HepG2 (cell line): ENCODE measurements at regions not wholly inside any gene's neighbourhood (a gene's known extent, or its start where the extent isn't known, plus 50 kb on each side); places are given as distances from the start of the nearest gene placed in this dataset.

Source experiments
- ATAC-seq: fragments of 200-7000 bp; cut with Tn5 transposase; 3 replicates; pipeline ENCODE4 v1.9.1; 2020; ENCODE audit warnings: mild to moderate bottlenecking, moderate library complexity
- BruUV-seq: library from RNA; stranded (reverse); fragments of 400-500 nt; replicated peaks from 2 replicates; lab custom pipeline; 2021; lab: Mats Ljungman, UMichigan
- CTCF ChIA-PET: fragments of 300-600 bp; formaldehyde crosslinking; extraction: SDS; loops from one replicate; lab custom pipeline; 2021; ENCODE audit warnings: low total read pairs, inconsistent platforms, low intra/inter-chr PET ratio; lab: Yijun Ruan, JAX
- POLR2A ChIA-PET: fragments of 350-600 bp; sonication (Branson Sonifier 250); formaldehyde crosslinking; loops from one replicate; lab custom pipeline; 2020; ENCODE audit warnings: antibody characterized with exemption, inconsistent platforms; lab: Yijun Ruan, JAX
- DNase-seq: peaks from one replicate; pipeline ENCODE4 v3.0.0-alpha.2; 2015; ENCODE audit warnings: low spot score
- FAIRE-seq: peaks from 3 replicates; lab custom pipeline; 2011; peaks lifted over from hg19 to GRCh38; lab: Jason Lieb, UNC
- H2AFZ ChIP-seq: one replicate; pipeline ENCODE4 v1.6.1; 2011; ENCODE audit warnings: low read length, inconsistent platforms
- H3K27ac ChIP-seq: fragments of 300-600 bp; 3 replicates; pipeline ENCODE4 v1.8.0; 2011; ENCODE audit warnings: mixed run types, mild to moderate bottlenecking, mixed read lengths, low read length, inconsistent platforms; ENCODE audit not compliant: insufficient read depth; ENCODE audit errors: extremely low read length
- H3K27me3 ChIP-seq, 2 experiments: fragments of 200-600 bp in 1 of 2; 2 replicates in 1 of 2; 3 replicates in 1 of 2; pipeline versions ENCODE4 v1.6.0 to v1.8.0; 2011; ENCODE audit warnings: low read length in 2 of 2, mild to moderate bottlenecking in 2 of 2, moderate library complexity in 2 of 2, inconsistent platforms in 1 of 2; ENCODE audit not compliant: insufficient read depth in 2 of 2, control insufficient read depth in 1 of 2
- H3K36me3 ChIP-seq, 2 experiments: fragments of 200-600 bp in 1 of 2; replicated peaks in 1 of 2; 2 replicates in 1 of 2; 3 replicates in 1 of 2; pipeline versions ENCODE4 v1.5.1 to v1.8.0; 2011; ENCODE audit warnings: low read length in 2 of 2, inconsistent platforms in 1 of 2; ENCODE audit not compliant: insufficient read depth in 2 of 2, control insufficient read depth in 1 of 2
- H3K4me1 ChIP-seq: 2 replicates; pipeline ENCODE4 v1.5.1; 2012; ENCODE audit warnings: low read length, inconsistent platforms; ENCODE audit not compliant: insufficient read depth
- H3K4me2 ChIP-seq: 2 replicates; pipeline ENCODE4 v1.6.0; 2011; ENCODE audit warnings: low read depth, low read length, inconsistent platforms
- H3K4me3 ChIP-seq, 3 experiments: fragments of 200-600 bp in 1 of 3; sonication (generic), shearing (Covaris generic) in 1 of 3; replicated peaks in 1 of 3; 2 replicates each; pipeline ENCODE4 v1.5.1; 2011 to 2016; ENCODE audit warnings: low read length in 3 of 3, inconsistent platforms in 2 of 3, low read depth in 2 of 3, mild to moderate bottlenecking in 2 of 3, control low read depth in 1 of 3, mixed read lengths in 1 of 3; ENCODE audit not compliant: insufficient read depth in 1 of 3
- H3K79me2 ChIP-seq: one replicate; pipeline ENCODE4 v1.6.1; 2011; ENCODE audit warnings: low read length, inconsistent platforms; ENCODE audit not compliant: insufficient read depth
- H3K9ac ChIP-seq: 2 replicates; pipeline ENCODE4 v1.6.0; 2011; ENCODE audit warnings: mild to moderate bottlenecking, low read depth, low read length, inconsistent platforms; ENCODE audit not compliant: insufficient read depth
- H3K9me3 ChIP-seq: 2 replicates; pipeline ENCODE4 v1.5.1; 2012; ENCODE audit warnings: mild to moderate bottlenecking, low read length
- H4K20me1 ChIP-seq: 2 replicates; pipeline ENCODE4 v1.6.0; 2011; ENCODE audit warnings: inconsistent platforms, mild to moderate bottlenecking, low read length, moderate library complexity; ENCODE audit not compliant: insufficient read depth
- BRD4 ChIP-seq: sonication (generic); formaldehyde crosslinking; IDR thresholded peaks from 2 replicates; pipeline ENCODE4 v1.4.0; 2020; ENCODE audit warnings: missing genetic modification reagents
- CENPX ChIP-seq: sonication (generic); formaldehyde crosslinking; IDR thresholded peaks from 2 replicates; pipeline ENCODE4 v1.9.0; 2021; ENCODE audit warnings: mild to moderate bottlenecking, missing genetic modification reagents, moderate library complexity
- E2F5 ChIP-seq: sonication (generic); formaldehyde crosslinking; conservative IDR thresholded peaks from 2 replicates; pipeline ENCODE4 v1.4.0; 2020; ENCODE audit warnings: missing genetic modification reagents
- GTF3A ChIP-seq: sonication (generic); formaldehyde crosslinking; conservative IDR thresholded peaks from 2 replicates; pipeline ENCODE4 v1.4.0; 2020; ENCODE audit warnings: mild to moderate bottlenecking, missing genetic modification reagents
- HIVEP1 ChIP-seq: sonication (generic); formaldehyde crosslinking; IDR thresholded peaks from 2 replicates; pipeline ENCODE4 v1.4.0; 2020; ENCODE audit warnings: mild to moderate bottlenecking, missing genetic modification reagents
- HNF1A ChIP-seq, 2 experiments: sonication (generic) in 1 of 2; formaldehyde crosslinking in 1 of 2; IDR thresholded peaks; 2 replicates each; pipeline versions ENCODE4 v1.4.0 to v1.6.1; 2016 to 2020; ENCODE audit warnings: borderline replicate concordance in 1 of 2, low read depth in 1 of 2, mild to moderate bottlenecking in 1 of 2, missing genetic modification reagents in 1 of 2
- HNRNPK ChIP-seq: fragments of 200-400 bp; formaldehyde crosslinking; IDR thresholded peaks from 2 replicates; pipeline ENCODE4 v1.6.1; 2018; ENCODE audit warnings: low read length, low read depth, moderate library complexity, mild to moderate bottlenecking; ENCODE audit not compliant: poor library complexity, severe bottlenecking
- HOMEZ ChIP-seq: IDR thresholded peaks from 2 replicates; pipeline ENCODE4 v1.6.1; 2016; ENCODE audit warnings: low read depth
- NR2F2 ChIP-seq: IDR thresholded peaks from 2 replicates; pipeline ENCODE4 v1.6.1; 2012; ENCODE audit warnings: low read depth, inconsistent platforms, borderline replicate concordance
- NRL ChIP-seq: sonication (generic); formaldehyde crosslinking; IDR thresholded peaks from 2 replicates; pipeline ENCODE4 v1.5.0; 2020; ENCODE audit warnings: missing genetic modification reagents, mild to moderate bottlenecking, moderate library complexity, borderline replicate concordance
- SALL2 ChIP-seq: sonication (generic); formaldehyde crosslinking; IDR thresholded peaks from 2 replicates; pipeline ENCODE4 v1.8.1; 2023; ENCODE audit warnings: mild to moderate bottlenecking, missing genetic modification reagents, inconsistent platforms
- TBL1XR1 ChIP-seq: fragments of 150-350 bp; IDR thresholded peaks from 2 replicates; pipeline ENCODE4 v1.6.1; 2014; ENCODE audit warnings: borderline replicate concordance, low read length; ENCODE audit not compliant: partially characterized antibody
- ZC3H13 ChIP-seq: sonication (generic); formaldehyde crosslinking; IDR thresholded peaks from 2 replicates; pipeline ENCODE4 v1.8.1; 2023; ENCODE audit warnings: mild to moderate bottlenecking, missing genetic modification reagents, moderate library complexity
- ZKSCAN1 ChIP-seq: fragments of 150-350 bp; IDR thresholded peaks from 2 replicates; pipeline ENCODE4 v1.6.1; 2014; ENCODE audit warnings: low read length
- ZNF282 ChIP-seq: fragments of 450-650 bp; IDR thresholded peaks from 2 replicates; pipeline ENCODE4 v1.6.1; 2018; ENCODE audit not compliant: partially characterized antibody
- ZNF30 ChIP-seq: sonication (generic); formaldehyde crosslinking; IDR thresholded peaks from 2 replicates; pipeline ENCODE4 v1.5.0; 2020; ENCODE audit warnings: mild to moderate bottlenecking, missing genetic modification reagents
- ZNF343 ChIP-seq: sonication (generic); formaldehyde crosslinking; IDR thresholded peaks from 2 replicates; pipeline ENCODE4 v1.4.0; 2020; ENCODE audit warnings: mild to moderate bottlenecking, missing genetic modification reagents
- ZNF446 ChIP-seq: sonication (generic); formaldehyde crosslinking; IDR thresholded peaks from 2 replicates; pipeline ENCODE4 v1.5.0; 2020; ENCODE audit warnings: mild to moderate bottlenecking, missing genetic modification reagents
- ZNF792 ChIP-seq: IDR thresholded peaks from 2 replicates; pipeline ENCODE4 v1.6.1; 2016
- WGBS: methylation state at CpG from one replicate; pipeline ENCODE4 v1.1.6; 2017; ENCODE audit warnings: low lambda C conversion rate; 5-methylcytosine and 5-hydroxymethylcytosine counted together
- in situ Hi-C: cut with HindIII; loops from 2 replicates; pipeline ENCODE4 v1.10.0; 2017; ENCODE audit warnings: low pct_unique_long_range_greater_than_20kb; ENCODE audit not compliant: extremely low pct_ligation_motif_present
- intact Hi-C: fragments of 100-400 bp; cut with micrococcal nuclease; formaldehyde crosslinking; loops from one replicate; pipeline ENCODE4 v1.10.0; 2022; ENCODE audit not compliant: unreplicated experiment

- Histone ChIP-seq H3K27ac (no peak overlapping the region), H2AFZ (no peak overlapping the region), H3K36me3 (no peaks in the 10 kb centered on the region), H4K20me1 (no peaks in the 10 kb centered on the region), H3K4me1 (no peaks in the 10 kb centered on the region), H3K9ac (no peak overlapping the region), H3K79me2 (no peaks in the 10 kb centered on the region), H3K4me2 (no peak overlapping the region), H3K27me3 (no peaks in the 10 kb centered on the region), H3K9me3 (no peaks in the 10 kb centered on the region), H3K4me3 (no peak overlapping the region)
- no TSS peak for BruUV-seq
- WGBS, result 0% methylated on average over 4 of the region's 4 CpGs
- CTCF ChIA-PET, result no interaction called here
- in situ Hi-C loops, result no loop called here
- FAIRE-seq (no peak), ATAC-seq (no peak), DNase-seq (no peak)
- POLR2A ChIA-PET, result no interaction called here
- TF ChIP-seq E2F5 (CRISPR knock-in tag), result no peak
- no peak for TF ChIP-seq GTF3A (CRISPR knock-in tag)
- no peak for TF ChIP-seq ZNF30 (CRISPR knock-in tag)
- no peak for TF ChIP-seq ZNF343 (CRISPR knock-in tag)
- no peak for TF ChIP-seq ZNF282
- TF ChIP-seq ZNF792 (CRISPR knock-in tag), result no peak
- no peak for TF ChIP-seq BRD4
- no peak for TF ChIP-seq HNRNPK
- no peak for TF ChIP-seq ZC3H13 (CRISPR knock-in tag)
- no peak for TF ChIP-seq SALL2
- TF ChIP-seq HIVEP1, result no peak
- no peak for TF ChIP-seq CENPX
- TF ChIP-seq HNF1A (IDR thresholded peaks at IDR 0.05; ENCODE audit: low read depth), result no peak
- TF ChIP-seq HNF1A (CRISPR knock-in tag; IDR thresholded peaks at IDR 0.05; ENCODE audit: borderline replicate concordance), result no peak
- TF ChIP-seq NR2F2, result no peak
- no peak for TF ChIP-seq NRL (CRISPR knock-in tag)
- no peak for TF ChIP-seq ZNF446 (CRISPR knock-in tag)
- no peak for TF ChIP-seq ZKSCAN1
- no peak for TF ChIP-seq HOMEZ (CRISPR knock-in tag)
- no peak for TF ChIP-seq TBL1XR1
- intact Hi-C loops, result no loop called here
Measured at GRCh38 chr3:24951180-24951579, 456.5 kb upstream of the THRB start.
